ENCODE measurements at regions not wholly inside any gene's neighbourhood (a gene's known extent, or its start where the extent isn't known, plus 50 kb on each side); places are given as distances from the start of the nearest gene placed in this dataset.

DNA sequence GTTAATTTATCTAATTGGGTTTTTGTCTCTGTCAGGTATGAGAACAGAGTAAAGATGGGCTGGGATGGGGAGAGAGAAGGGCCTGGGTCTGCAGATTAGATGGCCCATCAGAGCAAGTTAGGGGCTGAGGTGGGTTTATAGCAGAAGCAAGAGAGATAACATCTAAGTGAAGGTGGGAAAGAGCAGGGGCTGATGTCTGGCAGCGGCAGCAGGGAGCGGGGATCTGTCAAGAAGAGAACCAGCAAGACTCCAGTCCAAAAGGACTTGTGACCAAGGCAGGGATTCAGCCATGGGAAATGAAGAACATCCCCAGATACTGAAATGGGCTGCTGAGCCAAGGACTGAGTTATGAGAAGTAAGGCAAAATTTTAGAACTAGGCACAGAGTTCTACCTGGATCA is 320.6 kb upstream of the TBL1XR1 start:
- TF ChIP-seq, protein P1, sequence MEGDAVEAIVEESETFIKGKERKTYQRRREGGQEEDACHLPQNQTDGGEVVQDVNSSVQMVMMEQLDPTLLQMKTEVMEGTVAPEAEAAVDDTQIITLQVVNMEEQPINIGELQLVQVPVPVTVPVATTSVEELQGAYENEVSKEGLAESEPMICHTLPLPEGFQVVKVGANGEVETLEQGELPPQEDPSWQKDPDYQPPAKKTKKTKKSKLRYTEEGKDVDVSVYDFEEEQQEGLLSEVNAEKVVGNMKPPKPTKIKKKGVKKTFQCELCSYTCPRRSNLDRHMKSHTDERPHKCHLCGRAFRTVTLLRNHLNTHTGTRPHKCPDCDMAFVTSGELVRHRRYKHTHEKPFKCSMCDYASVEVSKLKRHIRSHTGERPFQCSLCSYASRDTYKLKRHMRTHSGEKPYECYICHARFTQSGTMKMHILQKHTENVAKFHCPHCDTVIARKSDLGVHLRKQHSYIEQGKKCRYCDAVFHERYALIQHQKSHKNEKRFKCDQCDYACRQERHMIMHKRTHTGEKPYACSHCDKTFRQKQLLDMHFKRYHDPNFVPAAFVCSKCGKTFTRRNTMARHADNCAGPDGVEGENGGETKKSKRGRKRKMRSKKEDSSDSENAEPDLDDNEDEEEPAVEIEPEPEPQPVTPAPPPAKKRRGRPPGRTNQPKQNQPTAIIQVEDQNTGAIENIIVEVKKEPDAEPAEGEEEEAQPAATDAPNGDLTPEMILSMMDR (IDR thresholded peaks at IDR 0.05) = no peak
- TF ChIP-seq POLR2AphosphoS5 (IDR thresholded peaks at IDR 0.05) (no peak), POLR2A (IDR thresholded peaks at IDR 0.05) (no peak), EP300 (IDR thresholded peaks at IDR 0.05) (no peak)
